A549 (cell line): ENCODE measurements at regions not wholly inside any gene's neighbourhood (a gene's known extent, or its start where the extent isn't known, plus 50 kb on each side); places are given as distances from the start of the nearest gene placed in this dataset.

Source experiments
- EP300 ChIP-seq, 2 experiments: fragments of >200 bp; sonication (Bioruptor Twin); formaldehyde crosslinking; IDR thresholded peaks; 2 replicates in 1 of 2; 3 replicates in 1 of 2; pipeline ENCODE4 v1.6.1; 2016 to 2017
- ESRRA ChIP-seq: fragments of 150-350 bp; IDR thresholded peaks from 2 replicates; pipeline ENCODE4 v1.6.1; 2014; ENCODE audit warnings: mild to moderate bottlenecking, low read length, borderline replicate concordance
- MYC ChIP-seq: IDR thresholded peaks from 2 replicates; pipeline ENCODE4 v1.6.1; 2012; ENCODE audit warnings: mild to moderate bottlenecking, inconsistent platforms, low read length, improper control_type of control experiment, borderline replicate concordance
- TFCP2L1 ChIP-seq: fragments of 250-450 bp; sonication (Bioruptor Pico); IDR thresholded peaks from 2 replicates; pipeline ENCODE4 v1.5.0; 2021; ENCODE audit warnings: mild to moderate bottlenecking
- TF ChIP-seq, protein P1 (sequence below): IDR thresholded peaks from 2 replicates; pipeline ENCODE4 v1.6.1; 2012
- TF ChIP-seq, protein P2 (sequence below): fragments of >200 bp; sonication (Bioruptor Twin); formaldehyde crosslinking; IDR thresholded peaks from 3 replicates; pipeline ENCODE4 v1.5.1; 2016
- TF ChIP-seq, protein P3 (sequence below): fragments of 450-650 bp; IDR thresholded peaks from 2 replicates; pipeline ENCODE4 v1.6.1; 2014; ENCODE audit warnings: antibody characterized with exemption

DNA sequence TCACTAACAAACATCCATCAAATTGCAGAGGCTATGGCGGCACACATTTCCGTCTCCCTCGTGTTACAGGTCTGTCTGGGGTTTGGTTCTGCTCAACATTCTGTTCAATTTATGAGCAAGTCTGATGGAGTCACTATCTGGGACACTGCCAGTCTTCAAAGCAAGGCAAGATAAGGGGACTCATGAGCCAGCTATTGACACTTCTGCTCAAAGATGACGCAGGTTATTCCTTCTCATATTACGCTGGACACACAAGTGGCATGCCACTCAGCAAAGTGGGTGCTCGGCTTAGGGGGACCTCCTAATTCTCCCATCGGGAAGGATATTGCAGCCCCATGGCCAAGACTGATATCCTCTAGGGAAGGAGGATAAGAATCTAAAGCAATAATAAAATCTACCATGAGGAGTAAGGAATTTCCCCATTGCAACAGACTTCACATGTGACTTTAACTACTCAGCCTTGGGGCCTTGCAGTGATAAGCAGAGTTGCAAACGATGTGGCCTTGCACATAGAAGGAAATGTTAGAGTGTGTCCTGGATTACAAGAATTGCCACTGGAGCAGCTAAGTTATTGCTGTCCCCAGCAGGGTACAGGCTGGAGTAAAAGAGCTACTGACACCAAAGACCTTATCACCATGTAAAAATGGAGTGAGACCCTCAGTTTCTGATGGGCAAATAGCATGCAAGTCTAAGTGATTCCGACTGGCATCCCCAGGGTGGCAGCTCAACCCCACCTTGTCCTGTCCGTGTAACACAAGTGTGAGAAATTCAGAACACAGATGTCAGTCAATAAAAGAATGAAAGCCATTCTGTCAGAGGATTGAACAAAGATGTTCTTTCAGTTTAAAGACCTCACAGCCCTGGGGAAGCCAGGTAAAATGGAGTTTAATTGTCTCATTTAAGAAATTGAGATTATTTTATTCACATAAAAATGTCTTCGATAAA, 306.1 kb downstream of the IRS2 start:
- TF ChIP-seq, protein P1, sequence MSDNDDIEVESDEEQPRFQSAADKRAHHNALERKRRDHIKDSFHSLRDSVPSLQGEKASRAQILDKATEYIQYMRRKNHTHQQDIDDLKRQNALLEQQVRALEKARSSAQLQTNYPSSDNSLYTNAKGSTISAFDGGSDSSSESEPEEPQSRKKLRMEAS, result no peak
- TF ChIP-seq, protein P2, sequence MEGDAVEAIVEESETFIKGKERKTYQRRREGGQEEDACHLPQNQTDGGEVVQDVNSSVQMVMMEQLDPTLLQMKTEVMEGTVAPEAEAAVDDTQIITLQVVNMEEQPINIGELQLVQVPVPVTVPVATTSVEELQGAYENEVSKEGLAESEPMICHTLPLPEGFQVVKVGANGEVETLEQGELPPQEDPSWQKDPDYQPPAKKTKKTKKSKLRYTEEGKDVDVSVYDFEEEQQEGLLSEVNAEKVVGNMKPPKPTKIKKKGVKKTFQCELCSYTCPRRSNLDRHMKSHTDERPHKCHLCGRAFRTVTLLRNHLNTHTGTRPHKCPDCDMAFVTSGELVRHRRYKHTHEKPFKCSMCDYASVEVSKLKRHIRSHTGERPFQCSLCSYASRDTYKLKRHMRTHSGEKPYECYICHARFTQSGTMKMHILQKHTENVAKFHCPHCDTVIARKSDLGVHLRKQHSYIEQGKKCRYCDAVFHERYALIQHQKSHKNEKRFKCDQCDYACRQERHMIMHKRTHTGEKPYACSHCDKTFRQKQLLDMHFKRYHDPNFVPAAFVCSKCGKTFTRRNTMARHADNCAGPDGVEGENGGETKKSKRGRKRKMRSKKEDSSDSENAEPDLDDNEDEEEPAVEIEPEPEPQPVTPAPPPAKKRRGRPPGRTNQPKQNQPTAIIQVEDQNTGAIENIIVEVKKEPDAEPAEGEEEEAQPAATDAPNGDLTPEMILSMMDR, result no peak
- TF ChIP-seq MYC (no peak), ESRRA (no peak), EP300 (IDR thresholded peaks at IDR 0.05) (no peak), TFCP2L1 (CRISPR knock-in tag) (no peak)
- TF ChIP-seq, protein P3, sequence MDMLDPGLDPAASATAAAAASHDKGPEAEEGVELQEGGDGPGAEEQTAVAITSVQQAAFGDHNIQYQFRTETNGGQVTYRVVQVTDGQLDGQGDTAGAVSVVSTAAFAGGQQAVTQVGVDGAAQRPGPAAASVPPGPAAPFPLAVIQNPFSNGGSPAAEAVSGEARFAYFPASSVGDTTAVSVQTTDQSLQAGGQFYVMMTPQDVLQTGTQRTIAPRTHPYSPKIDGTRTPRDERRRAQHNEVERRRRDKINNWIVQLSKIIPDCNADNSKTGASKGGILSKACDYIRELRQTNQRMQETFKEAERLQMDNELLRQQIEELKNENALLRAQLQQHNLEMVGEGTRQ, result no peak
